Panc1 (cell line): ENCODE measurements at regions not wholly inside any gene's neighbourhood (a gene's known extent, or its start where the extent isn't known, plus 50 kb on each side); places are given as distances from the start of the nearest gene placed in this dataset.

ENCODE experiments used
- ATAC-seq: fragments of 200-7000 bp; cut with Tn5 transposase; 2 replicates; pipeline ENCODE4 v1.9.1; 2020; ENCODE audit warnings: mild to moderate bottlenecking, moderate library complexity
- BruUV-seq: library from RNA; stranded (reverse); fragments of 400-500 nt; replicated peaks from 2 replicates; lab custom pipeline; 2021; lab: Mats Ljungman, UMichigan
- CTCF ChIA-PET: fragments of 300-600 bp; sonication (Branson Sonifier 250); formaldehyde crosslinking; loops from one replicate; lab custom pipeline; 2022; ENCODE audit warnings: antibody characterized with exemption; lab: Charles Lee
- POLR2A ChIA-PET: fragments of 300-600 bp; sonication (Branson Sonifier 250); formaldehyde crosslinking; loops from one replicate; lab custom pipeline; 2022; ENCODE audit warnings: antibody characterized with exemption; lab: Charles Lee
- DNase-seq: peaks from one replicate; pipeline ENCODE4 v3.0.0-alpha.2; 2010; ENCODE audit warnings: low read depth, low spot score
- H3K27ac ChIP-seq: 2 replicates; pipeline ENCODE4 v1.5.1; 2011; ENCODE audit warnings: mild to moderate bottlenecking, low read length, inconsistent platforms
- H3K27me3 ChIP-seq: fragments of 200-500 bp; sonication (Bioruptor generic); 2 replicates; pipeline ENCODE4 v1.6.0; 2014; ENCODE audit warnings: low read length, inconsistent platforms; ENCODE audit not compliant: control insufficient read depth, insufficient read depth
- H3K36me3 ChIP-seq: fragments of 200-500 bp; sonication (Bioruptor generic); 2 replicates; pipeline ENCODE4 v1.5.1; 2014; ENCODE audit warnings: inconsistent platforms, mild to moderate bottlenecking, low read length, moderate library complexity; ENCODE audit not compliant: control insufficient read depth, insufficient read depth
- H3K4me1 ChIP-seq: 2 replicates; pipeline ENCODE4 v1.5.1; 2011; ENCODE audit warnings: inconsistent platforms, mild to moderate bottlenecking, low read length, moderate library complexity; ENCODE audit not compliant: control insufficient read depth, insufficient read depth
- H3K4me3 ChIP-seq, 2 experiments: 2 replicates each; pipeline ENCODE4 v1.5.1; 2011 to 2012; ENCODE audit warnings: low read depth in 2 of 2, low read length in 2 of 2, mild to moderate bottlenecking in 2 of 2, inconsistent platforms in 1 of 2, moderate library complexity in 1 of 2
- H3K9me3 ChIP-seq: fragments of 200-500 bp; sonication (Bioruptor generic); 2 replicates; pipeline ENCODE4 v1.5.1; 2014; ENCODE audit warnings: low read depth, mild to moderate bottlenecking, inconsistent platforms, low read length, moderate library complexity; ENCODE audit not compliant: control insufficient read depth, insufficient read depth
- POLR2AphosphoS5 ChIP-seq: IDR thresholded peaks from 2 replicates; pipeline ENCODE4 v1.6.1; 2012; ENCODE audit warnings: mild to moderate bottlenecking, low read depth, low read length, moderate library complexity
- SIN3A ChIP-seq: IDR thresholded peaks from 2 replicates; pipeline ENCODE4 v1.6.1; 2012; ENCODE audit warnings: low read depth, mild to moderate bottlenecking, low read length, moderate library complexity, borderline replicate concordance; ENCODE audit not compliant: insufficient read depth
- TCF7L2 ChIP-seq: IDR thresholded peaks from 2 replicates; pipeline ENCODE4 v1.6.1; 2011; ENCODE audit warnings: mild to moderate bottlenecking, low read depth, low read length, inconsistent platforms
- in situ Hi-C: cut with HindIII; loops from 2 replicates; pipeline ENCODE4 v1.10.0; 2016; ENCODE audit warnings: low sequenced_read_pairs, low pct_unique_long_range_greater_than_20kb
- intact Hi-C: fragments of 100-400 bp; cut with micrococcal nuclease; formaldehyde crosslinking; loops from one replicate; pipeline ENCODE4 v1.10.0; 2022; ENCODE audit not compliant: unreplicated experiment
- TF ChIP-seq, protein P1 (sequence below): fragments of 450-650 bp; IDR thresholded peaks from 2 replicates; pipeline ENCODE4 v1.5.1; 2017; ENCODE audit warnings: mild to moderate bottlenecking
- TF ChIP-seq, protein P2 (sequence below), 2 experiments: IDR thresholded peaks; 2 replicates each; pipeline ENCODE4 v1.6.1; 2011 to 2012; ENCODE audit warnings: low read depth in 2 of 2, control low read depth in 1 of 2, low read length in 1 of 2, mild to moderate bottlenecking in 1 of 2, moderate library complexity in 1 of 2; ENCODE audit not compliant: insufficient read depth in 1 of 2

GRCh38 chr2:7454592-7454991, 537.4 kb downstream of the RNF144A start:
- ATAC-seq (no peak), DNase-seq (no peak)
- intact Hi-C loops, result no loop called here
- Histone ChIP-seq H3K36me3 (no peaks in the 10 kb centered on the region), H3K4me3 (no peak overlapping the region), H3K27me3 (no peaks in the 10 kb centered on the region), H3K27ac (no peak overlapping the region), H3K9me3 (no peaks in the 10 kb centered on the region), H3K4me1 (no peaks in the 10 kb centered on the region)
- in situ Hi-C loops, result no loop called here
- BruUV-seq, result no TSS peak
- CTCF ChIA-PET, result no interaction called here
- POLR2A ChIA-PET, result no interaction called here
- TF ChIP-seq, protein P1, sequence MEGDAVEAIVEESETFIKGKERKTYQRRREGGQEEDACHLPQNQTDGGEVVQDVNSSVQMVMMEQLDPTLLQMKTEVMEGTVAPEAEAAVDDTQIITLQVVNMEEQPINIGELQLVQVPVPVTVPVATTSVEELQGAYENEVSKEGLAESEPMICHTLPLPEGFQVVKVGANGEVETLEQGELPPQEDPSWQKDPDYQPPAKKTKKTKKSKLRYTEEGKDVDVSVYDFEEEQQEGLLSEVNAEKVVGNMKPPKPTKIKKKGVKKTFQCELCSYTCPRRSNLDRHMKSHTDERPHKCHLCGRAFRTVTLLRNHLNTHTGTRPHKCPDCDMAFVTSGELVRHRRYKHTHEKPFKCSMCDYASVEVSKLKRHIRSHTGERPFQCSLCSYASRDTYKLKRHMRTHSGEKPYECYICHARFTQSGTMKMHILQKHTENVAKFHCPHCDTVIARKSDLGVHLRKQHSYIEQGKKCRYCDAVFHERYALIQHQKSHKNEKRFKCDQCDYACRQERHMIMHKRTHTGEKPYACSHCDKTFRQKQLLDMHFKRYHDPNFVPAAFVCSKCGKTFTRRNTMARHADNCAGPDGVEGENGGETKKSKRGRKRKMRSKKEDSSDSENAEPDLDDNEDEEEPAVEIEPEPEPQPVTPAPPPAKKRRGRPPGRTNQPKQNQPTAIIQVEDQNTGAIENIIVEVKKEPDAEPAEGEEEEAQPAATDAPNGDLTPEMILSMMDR, result no peak
- TF ChIP-seq SIN3A, result no peak
- no peak for TF ChIP-seq POLR2AphosphoS5
- no peak for TF ChIP-seq TCF7L2
- TF ChIP-seq, protein P2, sequence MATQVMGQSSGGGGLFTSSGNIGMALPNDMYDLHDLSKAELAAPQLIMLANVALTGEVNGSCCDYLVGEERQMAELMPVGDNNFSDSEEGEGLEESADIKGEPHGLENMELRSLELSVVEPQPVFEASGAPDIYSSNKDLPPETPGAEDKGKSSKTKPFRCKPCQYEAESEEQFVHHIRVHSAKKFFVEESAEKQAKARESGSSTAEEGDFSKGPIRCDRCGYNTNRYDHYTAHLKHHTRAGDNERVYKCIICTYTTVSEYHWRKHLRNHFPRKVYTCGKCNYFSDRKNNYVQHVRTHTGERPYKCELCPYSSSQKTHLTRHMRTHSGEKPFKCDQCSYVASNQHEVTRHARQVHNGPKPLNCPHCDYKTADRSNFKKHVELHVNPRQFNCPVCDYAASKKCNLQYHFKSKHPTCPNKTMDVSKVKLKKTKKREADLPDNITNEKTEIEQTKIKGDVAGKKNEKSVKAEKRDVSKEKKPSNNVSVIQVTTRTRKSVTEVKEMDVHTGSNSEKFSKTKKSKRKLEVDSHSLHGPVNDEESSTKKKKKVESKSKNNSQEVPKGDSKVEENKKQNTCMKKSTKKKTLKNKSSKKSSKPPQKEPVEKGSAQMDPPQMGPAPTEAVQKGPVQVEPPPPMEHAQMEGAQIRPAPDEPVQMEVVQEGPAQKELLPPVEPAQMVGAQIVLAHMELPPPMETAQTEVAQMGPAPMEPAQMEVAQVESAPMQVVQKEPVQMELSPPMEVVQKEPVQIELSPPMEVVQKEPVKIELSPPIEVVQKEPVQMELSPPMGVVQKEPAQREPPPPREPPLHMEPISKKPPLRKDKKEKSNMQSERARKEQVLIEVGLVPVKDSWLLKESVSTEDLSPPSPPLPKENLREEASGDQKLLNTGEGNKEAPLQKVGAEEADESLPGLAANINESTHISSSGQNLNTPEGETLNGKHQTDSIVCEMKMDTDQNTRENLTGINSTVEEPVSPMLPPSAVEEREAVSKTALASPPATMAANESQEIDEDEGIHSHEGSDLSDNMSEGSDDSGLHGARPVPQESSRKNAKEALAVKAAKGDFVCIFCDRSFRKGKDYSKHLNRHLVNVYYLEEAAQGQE (IDR thresholded peaks at IDR 0.05; ENCODE audit: insufficient read depth in 1 of 2, low read depth in 2 of 2, low read length in 1 of 2), result no peak

- intact Hi-C loops, result no loop called here
- Histone ChIP-seq H3K9me3 (no peaks in the 10 kb centered on the region), H3K36me3 (no peaks in the 10 kb centered on the region), H3K27ac (no peak overlapping the region), H3K4me3 (no peak overlapping the region), H3K27me3 (no peaks in the 10 kb centered on the region), H3K4me1 (no peaks in the 10 kb centered on the region)
- no peak for ATAC-seq
- POLR2A ChIA-PET, result no interaction called here
- TF ChIP-seq POLR2AphosphoS5, result no peak
- TF ChIP-seq, protein P2 (IDR thresholded peaks at IDR 0.05; ENCODE audit: insufficient read depth in 1 of 2, low read depth in 2 of 2, low read length in 1 of 2), result no peak
- TF ChIP-seq TCF7L2, result no peak
- TF ChIP-seq SIN3A, result no peak
- TF ChIP-seq, protein P1, result no peak
- in situ Hi-C loops, result no loop called here
- BruUV-seq, result no TSS peak
- CTCF ChIA-PET, result no interaction called here
- DNase-seq, result no peak
Measured at GRCh38 chr2:7456762-7457161, 539.5 kb downstream of the RNF144A start.
